DMS53 (cell line): ENCODE measurements at regions not wholly inside any gene's neighbourhood (a gene's known extent, or its start where the extent isn't known, plus 50 kb on each side); places are given as distances from the start of the nearest gene placed in this dataset.
"Not testable (repeated sequence)": the region's sequence is repeated elsewhere in the genome, so short reads cannot be mapped to it uniquely, and the experiment has no call there.

Experiments used
- DNase-seq: peaks from one replicate; lab custom pipeline; 2025; lab: John Stamatoyannopoulos, UW

DNA sequence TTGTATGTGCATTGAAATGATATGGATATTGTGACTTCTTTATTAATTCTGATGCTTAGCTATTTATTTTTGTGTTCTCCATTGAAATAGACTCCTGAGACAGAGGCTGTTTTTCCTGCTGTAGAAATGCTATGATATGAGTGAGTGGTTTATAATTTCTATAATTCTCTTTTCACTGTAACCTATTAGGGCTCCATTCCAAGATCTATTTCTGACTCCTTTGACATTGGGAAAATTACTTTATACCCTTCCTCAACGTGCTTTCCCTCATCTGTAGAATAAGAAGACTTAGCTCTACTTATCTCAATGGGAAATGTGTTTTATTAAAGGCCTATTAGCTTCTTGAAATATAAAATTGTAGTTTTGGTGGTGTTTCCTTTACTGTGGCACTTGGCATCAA lies 144.5 kb upstream of the RPRM start:
- DNase-seq: no peak

DNA sequence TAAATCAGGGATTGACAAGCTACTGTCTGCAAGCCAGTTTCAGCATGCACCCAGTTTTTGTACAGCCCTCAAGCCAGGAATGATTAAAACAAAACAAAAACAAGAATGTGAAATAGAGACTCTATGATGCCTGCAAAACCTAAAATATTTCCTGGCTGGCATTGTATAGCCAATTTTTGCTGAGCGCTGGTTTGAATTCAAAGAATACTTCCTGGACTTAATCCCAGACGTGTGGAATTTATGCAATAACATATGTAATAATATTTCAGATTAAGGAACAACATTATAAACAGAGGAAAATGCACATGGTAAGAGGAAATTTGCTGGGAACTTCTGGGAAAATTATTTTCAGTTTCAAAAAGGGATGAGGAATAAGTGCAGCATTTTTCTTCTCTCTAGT lies 148.1 kb upstream of the RPRM start:
- DNase-seq: no peak

DNA sequence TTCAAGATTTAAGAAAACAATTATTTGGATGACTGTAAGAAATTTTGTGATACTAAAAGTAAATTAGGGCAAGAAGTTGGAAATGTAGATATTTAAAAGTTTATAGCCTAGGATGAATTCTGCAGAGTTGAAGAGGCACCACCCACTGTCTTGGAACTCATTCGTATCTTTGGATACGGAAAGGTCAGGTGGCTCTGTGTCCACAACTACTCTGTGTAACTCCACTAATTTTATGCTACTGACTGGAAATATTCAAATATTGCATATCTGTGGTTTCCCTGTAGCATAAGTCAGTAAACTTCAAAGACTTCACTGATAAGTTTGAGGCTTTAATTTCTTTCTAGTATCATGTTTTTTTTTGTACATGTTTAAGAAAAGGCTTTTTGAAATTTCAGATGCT lies 156.9 kb upstream of the RPRM start:
- no peak for DNase-seq

DNA sequence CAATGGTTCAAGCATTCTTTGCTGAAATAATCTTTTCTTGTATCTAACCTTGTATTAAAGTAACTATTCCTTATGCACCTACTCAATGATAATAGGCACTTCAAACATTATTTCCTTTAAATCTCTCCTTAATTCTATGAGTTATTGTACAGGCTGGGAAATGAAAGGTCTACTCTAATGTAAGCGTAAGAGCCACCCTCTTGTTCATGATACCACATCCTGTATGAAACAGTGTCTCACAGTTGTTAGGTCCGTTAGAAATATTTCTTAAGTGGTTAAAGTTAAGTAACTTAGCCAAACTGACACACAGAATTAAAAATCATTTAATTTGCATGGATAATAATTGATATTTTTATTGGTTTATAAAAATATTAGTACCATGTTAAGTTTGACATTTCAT lies 162.5 kb upstream of the RPRM start:
- DNase-seq: no peak

DNA sequence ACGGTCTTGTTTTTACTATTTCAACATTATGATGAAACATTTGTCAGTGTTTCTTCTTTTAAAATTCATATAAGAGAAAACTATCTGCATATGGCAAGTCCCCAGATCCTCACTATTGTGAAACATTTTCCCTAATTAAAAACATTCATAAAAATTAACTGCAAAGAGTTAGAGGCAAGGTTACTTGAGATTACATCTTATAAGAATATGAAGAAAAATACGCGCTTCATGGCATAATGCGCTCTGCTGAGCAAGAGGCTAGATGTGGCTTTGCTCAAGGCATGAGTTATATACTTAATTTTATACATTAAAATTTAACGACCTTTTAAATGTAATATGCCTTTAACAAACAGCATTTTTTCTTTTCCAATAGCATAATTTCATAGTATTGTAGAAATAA lies 166.4 kb upstream of the RPRM start:
- DNase-seq: no peak

DNA sequence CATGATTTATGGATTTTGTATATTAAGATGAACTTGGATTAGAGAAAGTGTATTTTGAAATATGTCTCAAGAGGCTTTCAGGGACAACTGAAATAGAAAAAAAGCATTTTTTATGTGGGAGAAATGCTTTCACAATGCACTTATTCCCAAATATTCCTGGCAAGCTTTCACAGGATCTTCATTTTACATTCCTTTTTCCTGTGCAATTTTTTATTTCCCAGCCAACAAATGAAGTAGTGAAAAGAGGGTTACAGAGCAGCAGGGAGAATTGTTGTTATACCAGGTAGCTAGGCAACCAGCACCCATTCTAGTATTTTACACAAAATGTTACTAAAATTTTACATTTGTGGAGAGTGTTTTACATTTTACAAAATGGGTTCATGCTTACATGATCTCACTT lies 167.0 kb upstream of the RPRM start:
- DNase-seq: no peak

DNA sequence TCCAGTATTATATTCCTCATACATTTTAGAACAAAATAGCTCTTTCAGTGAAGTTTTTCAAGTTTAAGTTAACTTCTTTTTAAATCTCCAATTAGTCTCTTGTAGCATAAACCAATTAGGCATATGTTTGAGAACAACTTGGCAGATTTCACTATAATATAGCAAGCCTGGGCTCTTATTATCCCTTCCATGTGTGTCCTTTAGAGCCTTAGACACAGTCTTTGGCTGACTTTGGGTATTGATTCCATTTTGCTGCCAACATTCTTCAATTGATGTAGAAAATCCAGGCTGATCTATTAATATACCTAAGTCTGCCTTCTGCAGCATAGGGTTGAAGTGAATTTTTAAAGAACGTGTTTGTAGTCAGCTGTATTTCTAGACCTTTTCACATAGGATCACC lies 179.1 kb upstream of the RPRM start:
- no peak for DNase-seq

DNA sequence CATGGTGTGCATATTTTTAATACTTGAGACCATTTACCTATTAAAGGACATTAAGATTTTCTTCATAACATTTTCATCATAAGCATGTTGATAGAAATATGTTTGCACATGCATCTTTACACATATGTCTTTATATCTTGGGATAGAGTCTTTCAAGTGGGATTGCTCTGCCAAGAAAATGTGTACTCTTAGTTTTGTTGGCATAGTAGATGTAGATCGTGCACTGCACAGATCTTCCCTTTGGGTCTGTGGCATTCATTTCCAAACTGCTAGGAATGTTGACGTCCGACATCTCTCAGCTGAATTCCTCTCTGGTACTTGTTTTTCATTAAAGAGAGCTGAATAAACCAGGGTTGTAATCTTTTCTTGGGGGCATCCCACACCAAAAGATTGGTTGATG lies 183.2 kb upstream of the RPRM start:
- DNase-seq: no peak

DNA sequence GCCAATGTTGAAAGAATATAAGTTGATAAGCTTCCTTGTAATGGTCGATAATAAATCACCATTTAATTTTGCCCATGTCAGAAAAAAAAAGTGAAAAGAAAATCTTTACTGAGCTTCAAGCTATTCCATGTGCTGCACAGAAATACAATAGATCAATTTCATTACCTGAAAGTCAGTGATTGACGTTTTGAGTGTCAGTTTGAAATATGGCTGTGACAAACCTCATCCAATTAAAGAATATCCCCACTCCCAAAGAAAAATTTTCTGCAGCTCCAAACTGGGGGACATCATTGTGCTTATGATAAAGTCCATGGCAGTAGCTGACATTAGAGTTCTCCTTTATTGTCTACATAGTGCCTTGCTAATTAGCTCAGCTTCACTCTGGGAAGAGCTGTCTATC lies 184.8 kb upstream of the RPRM start:
- no peak for DNase-seq

DNA sequence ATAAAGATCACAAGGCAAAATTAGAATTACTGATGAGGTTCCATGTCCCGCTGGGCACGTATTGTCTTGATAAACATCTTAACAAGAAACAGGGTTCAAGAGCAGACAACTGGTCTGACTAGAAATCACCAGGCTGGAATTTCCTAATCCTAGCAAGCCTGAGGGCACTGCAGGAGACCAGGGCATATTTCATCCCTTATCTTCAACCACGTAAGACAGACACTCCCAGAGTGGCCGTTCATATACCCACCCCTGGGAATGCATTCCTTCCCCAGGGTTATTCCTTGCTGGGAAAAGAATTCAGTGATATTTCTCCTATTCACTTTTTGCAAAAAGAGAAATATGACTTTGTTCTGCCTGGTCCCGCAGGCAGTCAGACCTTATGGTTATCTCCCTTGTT lies 185.4 kb upstream of the RPRM start:
- DNase-seq: not testable (repeated sequence)

DNA sequence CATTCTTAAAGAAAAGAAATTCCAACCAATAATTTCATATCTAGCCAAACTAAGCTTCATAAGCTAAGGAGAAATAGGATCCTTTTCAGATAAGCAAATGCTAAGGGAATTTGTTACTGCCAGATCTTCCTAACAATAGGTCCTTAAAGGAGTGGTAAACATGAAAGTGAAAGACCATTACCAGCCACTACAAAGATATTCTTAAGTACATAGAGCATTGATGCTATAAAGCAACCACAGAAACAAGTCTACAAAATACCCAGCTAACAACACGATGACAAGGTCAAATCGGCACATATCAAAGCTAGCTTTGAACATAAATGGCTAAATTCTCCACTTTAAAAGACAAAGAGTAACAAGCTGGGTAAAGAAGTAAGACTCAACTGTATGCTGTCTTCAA lies 188.9 kb upstream of the RPRM start:
- no peak for DNase-seq

DNA sequence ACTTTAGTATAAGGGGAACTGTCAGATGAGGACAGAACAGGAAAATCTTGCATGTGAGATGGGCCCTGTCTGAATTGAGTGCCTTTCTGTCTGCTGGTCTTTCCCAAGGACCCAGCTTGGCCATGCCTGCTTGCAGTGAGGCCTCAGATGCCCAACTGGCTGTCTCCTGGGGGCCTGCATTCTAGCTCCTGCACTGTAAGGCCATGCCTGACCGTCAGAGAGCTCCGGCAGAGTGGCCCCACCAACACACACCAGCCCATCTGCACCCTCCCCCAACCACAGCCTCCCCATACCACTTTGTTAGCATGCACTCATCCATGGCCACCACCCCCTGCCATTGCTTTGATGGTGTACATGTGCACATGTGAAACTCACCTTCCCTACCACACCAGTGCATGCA lies 190.4 kb upstream of the RPRM start:
- no peak for DNase-seq

DNA sequence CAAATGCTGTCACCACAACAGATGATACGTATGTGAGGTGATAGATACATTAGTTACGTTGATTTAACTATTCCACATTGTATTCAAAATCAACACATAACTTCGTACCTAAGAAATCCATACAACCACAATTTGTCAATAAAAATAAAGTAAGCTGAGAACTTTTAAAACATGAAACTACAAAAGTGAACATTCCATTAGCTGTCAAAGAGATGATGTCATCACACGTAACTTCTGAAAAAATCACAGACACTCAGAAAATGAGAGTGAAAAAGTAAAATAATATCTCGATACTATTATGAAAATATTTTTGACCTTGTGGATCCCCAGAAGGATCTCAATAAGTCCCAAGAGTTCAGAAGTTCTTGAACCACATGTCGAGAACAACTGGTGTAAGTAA lies 161.6 kb upstream of the GALNT13 start:
- DNase-seq: no peak

DNA sequence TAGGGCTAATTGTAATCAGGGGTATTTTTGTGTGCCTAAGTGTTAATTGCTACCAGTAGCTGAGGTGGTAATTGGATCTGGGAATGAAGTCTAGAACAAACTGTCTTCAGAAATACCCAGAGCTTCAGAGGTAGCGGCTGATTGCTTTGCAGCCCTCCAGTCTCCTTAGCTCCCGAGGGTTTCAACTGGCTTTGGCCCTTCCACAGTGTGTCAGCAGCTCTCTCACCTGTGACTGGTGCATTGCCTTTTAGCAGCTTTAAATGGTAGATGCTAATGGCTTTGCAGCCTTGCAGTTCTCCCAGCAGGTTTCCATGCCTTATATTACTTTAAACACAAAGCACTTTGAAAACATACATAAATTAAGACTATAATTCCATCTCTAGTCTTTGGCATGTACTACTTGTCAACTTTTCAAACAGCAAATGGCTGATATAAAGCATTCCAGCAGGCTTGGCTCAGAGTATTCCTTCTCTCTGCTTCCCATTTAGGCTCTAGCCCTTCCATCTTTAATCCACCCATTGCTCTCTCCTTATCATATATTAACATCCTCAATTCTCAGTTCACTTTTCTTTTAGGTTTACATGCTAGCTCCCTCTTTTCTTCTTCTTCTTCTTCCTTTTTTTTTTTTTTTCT lies 156.4 kb upstream of the GALNT13 start:
- no peak for DNase-seq

DNA sequence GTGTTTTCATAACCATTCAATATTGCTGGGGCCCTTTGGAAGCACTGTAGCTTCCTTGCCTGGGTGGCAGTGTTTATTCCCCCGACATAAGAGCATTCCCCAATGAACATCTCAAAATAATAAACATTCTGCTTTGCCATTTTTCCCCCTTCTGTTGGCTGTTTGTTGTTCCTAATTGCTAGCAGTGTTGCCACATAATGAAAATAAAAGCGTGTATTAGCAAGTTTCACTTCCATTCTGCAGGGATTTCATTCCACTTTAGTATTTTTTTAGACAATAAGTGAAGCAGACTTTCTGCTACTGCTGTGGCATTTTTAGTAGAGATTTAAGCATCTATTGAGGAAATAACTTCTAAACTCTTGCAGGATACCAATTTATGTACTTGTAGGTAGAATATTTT lies 154.7 kb upstream of the GALNT13 start:
- DNase-seq: no peak

DNA sequence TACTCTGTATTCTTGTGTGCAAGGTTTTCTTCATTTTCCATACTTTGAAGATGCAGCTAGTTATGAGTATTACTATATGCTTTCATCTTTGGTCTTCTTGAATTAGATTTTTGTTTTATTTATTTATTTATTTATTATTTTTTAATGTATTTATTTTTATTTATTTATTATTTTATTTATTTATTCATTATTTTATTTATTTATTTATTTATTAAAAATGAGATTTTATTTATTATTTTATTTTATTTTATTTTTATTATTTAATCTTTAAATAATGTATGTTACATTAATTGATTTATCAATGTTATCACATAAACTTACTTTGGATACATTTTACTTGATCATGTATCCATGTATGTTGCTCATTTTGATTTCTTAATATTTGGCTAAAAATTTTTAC lies 132.3 kb upstream of the GALNT13 start:
- no peak for DNase-seq

DNA sequence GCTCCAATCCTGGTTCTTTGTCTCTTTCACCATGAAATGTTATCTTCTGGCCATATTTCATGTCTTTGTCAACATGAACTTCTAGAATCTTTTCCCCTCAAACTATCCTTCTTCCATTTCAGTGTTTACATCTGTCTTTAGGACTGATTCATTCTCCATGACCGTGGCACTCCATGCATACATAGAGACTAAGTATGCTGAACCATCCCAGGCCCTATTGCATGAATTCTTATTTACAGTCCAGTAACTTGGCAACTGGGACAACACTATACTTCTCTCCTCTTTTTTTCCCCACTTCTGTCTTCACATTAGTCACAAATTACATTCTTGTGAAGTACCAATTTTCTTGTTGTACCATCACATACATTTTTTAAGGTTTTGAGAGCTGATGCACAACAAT lies 109.8 kb upstream of the GALNT13 start:
- peak; percentile 0 for DNase-seq

DNA sequence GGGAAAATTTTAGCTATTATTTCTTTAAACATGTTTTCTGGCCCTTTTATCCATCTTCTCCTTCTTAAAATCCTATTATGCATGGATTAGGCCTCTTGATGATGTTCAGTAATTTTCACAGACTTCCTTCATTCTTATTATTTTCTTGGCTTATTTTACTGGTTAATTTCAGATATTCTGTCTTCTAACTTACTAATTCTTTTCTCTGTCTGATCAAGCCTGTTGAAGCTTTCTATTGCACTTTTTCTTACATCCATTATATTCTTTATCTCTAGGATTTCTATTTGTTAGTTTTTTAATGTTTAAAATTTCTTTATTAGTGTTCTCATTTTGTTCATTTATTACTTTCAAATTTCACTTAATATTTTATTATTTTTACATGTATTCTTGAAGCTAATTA lies 105.3 kb upstream of the GALNT13 start:
- no peak for DNase-seq

DNA sequence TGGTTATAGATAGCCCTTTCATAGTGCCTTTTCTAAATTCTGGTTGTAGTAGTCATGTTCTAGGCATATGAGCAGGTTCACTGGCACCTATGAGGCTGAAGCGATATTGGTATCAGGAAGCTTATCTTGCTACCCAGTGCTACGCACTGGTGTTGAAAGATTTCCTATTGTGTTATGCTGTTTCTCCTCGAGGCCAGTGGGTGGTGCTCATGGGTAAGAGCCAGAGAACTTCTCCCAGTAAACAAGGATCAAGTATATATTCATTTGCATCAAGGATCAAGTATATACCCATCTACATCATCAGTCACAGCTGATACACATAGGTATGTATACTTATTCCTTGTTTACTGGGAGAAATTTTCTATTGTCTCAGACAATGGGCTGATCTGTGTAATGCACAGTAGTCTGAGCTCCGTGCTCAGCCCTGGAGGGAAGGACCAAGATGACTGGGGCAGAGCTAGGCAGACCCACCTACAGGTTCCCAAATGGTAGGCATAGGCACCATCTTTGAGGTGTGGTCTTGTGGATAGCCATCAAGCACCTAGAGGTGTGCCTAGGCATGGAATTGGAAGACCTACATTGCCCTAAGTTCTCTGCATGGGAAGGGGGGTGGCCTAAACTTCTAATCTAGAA lies 101.2 kb upstream of the GALNT13 start:
- peak; percentile 13 for DNase-seq

DNA sequence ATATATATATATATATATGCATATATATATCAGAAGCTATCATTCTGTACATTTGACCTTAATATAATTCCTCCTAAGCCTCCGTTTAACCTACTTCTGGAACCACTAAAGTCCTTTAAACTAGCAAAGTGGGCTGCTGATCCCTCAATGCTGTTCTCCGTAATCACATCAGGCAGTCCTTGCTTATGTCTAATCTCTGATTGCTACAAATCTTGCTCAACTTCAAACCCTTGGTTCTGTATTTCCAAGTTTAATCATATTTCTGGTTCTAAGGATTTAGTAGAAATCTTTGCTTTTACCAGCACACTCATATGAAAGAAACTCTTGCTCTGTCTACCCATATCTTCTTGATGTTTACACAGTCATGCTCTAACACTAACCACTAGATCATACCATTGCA lies 91.5 kb upstream of the GALNT13 start:
- no peak for DNase-seq

DNA sequence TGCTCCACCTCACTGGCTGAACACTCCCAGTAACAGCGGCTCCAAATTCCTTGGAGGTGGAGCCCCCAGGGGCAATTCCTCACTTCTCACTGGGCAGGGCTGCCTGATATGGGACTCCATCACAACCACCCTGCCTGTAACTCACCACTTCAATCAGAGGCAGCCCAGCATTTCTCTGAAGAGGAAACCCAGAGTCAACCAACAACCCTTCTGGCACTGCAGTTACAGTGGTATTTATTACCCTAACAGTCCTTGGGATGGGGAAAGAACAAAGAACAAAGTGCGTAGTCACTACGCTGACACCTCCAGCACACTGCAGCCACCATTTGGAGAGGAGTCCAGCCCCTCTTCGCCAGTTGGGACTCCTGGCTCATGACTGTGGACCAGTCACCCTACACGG lies 85.7 kb upstream of the GALNT13 start:
- no peak for DNase-seq

DNA sequence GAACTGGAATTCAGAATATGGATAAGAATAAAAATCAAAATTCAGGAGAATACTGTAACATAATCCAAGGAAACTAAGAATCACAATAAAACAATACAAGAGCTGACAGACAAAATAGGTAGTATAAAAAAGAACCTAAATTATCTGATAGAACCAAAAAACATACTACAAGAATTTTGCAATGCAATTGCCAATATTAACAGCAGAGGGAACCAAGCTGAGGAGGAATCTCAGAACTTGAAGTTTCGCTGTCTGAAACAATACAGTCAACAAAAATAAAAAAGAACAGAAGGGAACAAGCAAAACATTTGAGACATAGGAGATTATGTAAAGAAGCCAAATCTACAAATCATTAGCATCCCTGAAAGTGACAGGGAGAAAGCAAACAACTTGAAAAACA lies 84.1 kb upstream of the GALNT13 start:
- no peak for DNase-seq

DNA sequence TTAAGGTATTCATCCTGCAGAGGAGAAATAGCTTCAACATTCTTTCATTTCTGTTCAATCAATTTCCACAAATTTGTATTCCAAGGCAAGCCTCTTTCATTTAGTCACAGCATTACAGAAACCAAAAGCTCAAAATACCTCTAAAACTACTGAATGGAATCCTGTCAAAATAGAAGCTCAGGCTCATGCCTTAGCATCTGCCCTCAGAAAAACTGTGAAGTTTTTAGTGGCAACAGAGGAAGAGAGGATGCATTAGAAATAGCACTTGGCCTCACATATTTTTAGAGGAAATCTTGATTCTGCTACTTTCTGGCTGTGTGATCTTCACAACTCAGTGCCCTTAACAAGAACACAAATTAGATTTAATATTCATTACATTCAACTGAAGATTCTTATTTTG lies 69.1 kb upstream of the GALNT13 start:
- DNase-seq: no peak

DNA sequence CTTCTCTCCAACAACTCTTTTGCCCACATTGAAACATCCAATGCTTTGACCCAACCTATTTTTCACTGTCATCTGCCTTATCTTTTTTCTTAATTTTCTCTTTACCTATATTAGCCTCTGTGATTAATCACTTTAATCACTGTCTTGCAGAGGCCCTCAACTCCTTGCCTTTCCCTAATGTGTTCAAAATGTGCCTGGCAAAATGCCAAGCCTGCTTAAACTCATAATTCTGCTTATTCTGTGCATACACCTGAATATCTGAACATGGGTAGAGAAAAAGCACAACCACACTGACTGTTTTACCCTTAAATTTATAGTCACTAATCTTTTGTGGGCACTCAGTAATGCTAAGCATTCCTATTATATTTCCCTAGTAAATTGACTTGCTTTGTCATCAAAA lies 63.0 kb upstream of the GALNT13 start:
- DNase-seq: no peak

DNA sequence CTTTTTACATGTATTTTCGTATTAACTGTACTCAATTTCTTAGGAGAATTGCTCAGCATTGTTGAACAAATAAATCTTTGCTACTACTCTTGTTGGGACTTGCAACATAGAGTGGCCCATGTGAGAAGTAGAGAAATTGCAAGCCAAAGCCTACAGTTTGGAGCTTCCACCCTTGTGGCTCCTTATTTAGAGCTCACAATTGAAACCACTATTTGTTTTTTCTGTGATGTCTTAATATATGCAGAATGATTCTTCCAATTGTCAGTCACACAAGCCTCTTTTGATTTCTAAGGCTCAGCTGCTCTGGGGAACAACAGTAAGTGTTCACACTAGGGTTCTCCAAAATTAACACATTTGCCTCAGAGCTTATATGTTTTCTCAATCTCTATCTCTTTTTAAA lies 60.2 kb upstream of the GALNT13 start:
- no peak for DNase-seq
